A673 (cell line): ENCODE measurements at regions not wholly inside any gene's neighbourhood (a gene's known extent, or its start where the extent isn't known, plus 50 kb on each side); places are given as distances from the start of the nearest gene placed in this dataset.

Experiments
- BruUV-seq: library from RNA; stranded (reverse); fragments of 400-500 nt; replicated peaks from 2 replicates; lab custom pipeline; 2021; lab: Mats Ljungman, UMichigan
- CTCF ChIA-PET: fragments of 300-600 bp; sonication (Branson Sonifier 250); formaldehyde crosslinking; loops from one replicate; lab custom pipeline; 2022; ENCODE audit warnings: antibody characterized with exemption; lab: Charles Lee
- POLR2A ChIA-PET: fragments of 300-600 bp; sonication (Branson Sonifier 250); formaldehyde crosslinking; loops from one replicate; lab custom pipeline; 2022; ENCODE audit warnings: antibody characterized with exemption; ENCODE audit not compliant: low non-redundant PET; lab: Charles Lee
- DNase-seq: peaks from one replicate; pipeline ENCODE4 v3.0.0-alpha.2; 2015; ENCODE audit warnings: low spot score
- H3K27ac ChIP-seq: fragments of 200-600 bp; sonication (generic); 2 replicates; pipeline ENCODE4 v1.5.1; 2016; ENCODE audit warnings: mixed run types, low read depth, mild to moderate bottlenecking, mixed read lengths, antibody characterized with exemption, low read length; ENCODE audit not compliant: poor library complexity, severe bottlenecking
- H3K27me3 ChIP-seq: fragments of 200-600 bp; sonication (generic); replicated peaks from 2 replicates; pipeline ENCODE4 v1.6.1; 2017; ENCODE audit warnings: mixed run types, low read depth, mild to moderate bottlenecking, mixed read lengths, antibody characterized with exemption, low read length; ENCODE audit not compliant: insufficient read depth, poor library complexity
- H3K36me3 ChIP-seq: fragments of 200-600 bp; sonication (generic); 2 replicates; pipeline ENCODE4 v1.6.1; 2016; ENCODE audit warnings: mixed run types, mild to moderate bottlenecking, mixed read lengths, antibody characterized with exemption, low read length; ENCODE audit not compliant: insufficient read depth, poor library complexity, severe bottlenecking
- H3K4me1 ChIP-seq: fragments of 200-600 bp; sonication (generic); 2 replicates; pipeline ENCODE4 v1.6.1; 2017; ENCODE audit warnings: mixed run types, mild to moderate bottlenecking, mixed read lengths, antibody characterized with exemption, low read length; ENCODE audit not compliant: insufficient read depth, poor library complexity, severe bottlenecking
- H3K4me3 ChIP-seq: fragments of 200-600 bp; sonication (generic); 2 replicates; pipeline ENCODE4 v1.5.1; 2016; ENCODE audit warnings: low read depth, mixed run types, mild to moderate bottlenecking, mixed read lengths, low read length; ENCODE audit not compliant: poor library complexity, severe bottlenecking
- H3K9me3 ChIP-seq: fragments of 200-600 bp; sonication (generic); 2 replicates; pipeline ENCODE4 v1.6.1; 2016; ENCODE audit warnings: mixed run types, low read depth, mild to moderate bottlenecking, mixed read lengths, antibody characterized with exemption, low read length; ENCODE audit not compliant: poor library complexity, severe bottlenecking
- EZH2 ChIP-seq: fragments of 200-600 bp; sonication (generic); IDR thresholded peaks from 2 replicates; pipeline ENCODE4 v1.6.1; 2017; ENCODE audit warnings: borderline replicate concordance, low read depth, mild to moderate bottlenecking, mixed read lengths, antibody characterized with exemption, low read length; ENCODE audit not compliant: poor library complexity, severe bottlenecking
- intact Hi-C: fragments of 100-400 bp; cut with micrococcal nuclease; formaldehyde crosslinking; loops from one replicate; pipeline ENCODE4 v1.10.0; 2022; ENCODE audit not compliant: unreplicated experiment
- TF ChIP-seq, protein P1 (sequence below): fragments of 300-800, 200-600 bp; sonication (generic); conservative IDR thresholded peaks from 2 replicates; pipeline ENCODE4 v1.5.1; 2017; ENCODE audit warnings: low read depth, mild to moderate bottlenecking, antibody characterized with exemption, low read length, moderate library complexity, mixed read lengths

DNA sequence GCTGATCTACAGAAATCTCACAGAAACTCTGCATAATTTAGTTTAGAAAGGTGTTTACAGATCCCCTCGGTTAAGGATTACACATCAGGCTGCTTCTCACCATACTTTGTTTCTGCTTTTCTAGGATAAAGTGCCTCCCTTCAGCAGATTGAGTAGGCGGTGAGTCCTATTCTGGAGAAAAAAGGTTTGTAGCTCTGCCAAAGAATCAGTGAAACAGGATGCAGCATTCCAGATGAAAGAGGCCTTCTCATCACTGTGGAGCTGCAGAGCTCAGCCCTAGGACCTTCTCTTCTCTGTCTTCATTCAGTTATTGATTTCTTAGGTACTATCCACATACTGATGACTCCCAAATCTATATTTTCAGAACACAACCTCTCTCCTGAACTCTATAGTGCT is 155.5 kb upstream of the KRR1 start:
- H3K9me3 ChIP-seq: no peaks in the 10 kb centered on the region
- H3K4me1 ChIP-seq: peaks cover 4% of the 10 kb centered on the region
- H3K36me3 ChIP-seq: no peaks in the 10 kb centered on the region
- no peak overlapping the region for H3K27ac ChIP-seq
- TF ChIP-seq EZH2: no peak
- TF ChIP-seq, protein P1, sequence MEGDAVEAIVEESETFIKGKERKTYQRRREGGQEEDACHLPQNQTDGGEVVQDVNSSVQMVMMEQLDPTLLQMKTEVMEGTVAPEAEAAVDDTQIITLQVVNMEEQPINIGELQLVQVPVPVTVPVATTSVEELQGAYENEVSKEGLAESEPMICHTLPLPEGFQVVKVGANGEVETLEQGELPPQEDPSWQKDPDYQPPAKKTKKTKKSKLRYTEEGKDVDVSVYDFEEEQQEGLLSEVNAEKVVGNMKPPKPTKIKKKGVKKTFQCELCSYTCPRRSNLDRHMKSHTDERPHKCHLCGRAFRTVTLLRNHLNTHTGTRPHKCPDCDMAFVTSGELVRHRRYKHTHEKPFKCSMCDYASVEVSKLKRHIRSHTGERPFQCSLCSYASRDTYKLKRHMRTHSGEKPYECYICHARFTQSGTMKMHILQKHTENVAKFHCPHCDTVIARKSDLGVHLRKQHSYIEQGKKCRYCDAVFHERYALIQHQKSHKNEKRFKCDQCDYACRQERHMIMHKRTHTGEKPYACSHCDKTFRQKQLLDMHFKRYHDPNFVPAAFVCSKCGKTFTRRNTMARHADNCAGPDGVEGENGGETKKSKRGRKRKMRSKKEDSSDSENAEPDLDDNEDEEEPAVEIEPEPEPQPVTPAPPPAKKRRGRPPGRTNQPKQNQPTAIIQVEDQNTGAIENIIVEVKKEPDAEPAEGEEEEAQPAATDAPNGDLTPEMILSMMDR: no peak
- CTCF ChIA-PET: no interaction called here
- no peak overlapping the region for H3K4me3 ChIP-seq
- no TSS peak for BruUV-seq
- POLR2A ChIA-PET: no interaction called here
- H3K27me3 ChIP-seq: no peaks in the 10 kb centered on the region
- intact Hi-C loops: no loop called here
- peak; percentile 27 for DNase-seq

DNA sequence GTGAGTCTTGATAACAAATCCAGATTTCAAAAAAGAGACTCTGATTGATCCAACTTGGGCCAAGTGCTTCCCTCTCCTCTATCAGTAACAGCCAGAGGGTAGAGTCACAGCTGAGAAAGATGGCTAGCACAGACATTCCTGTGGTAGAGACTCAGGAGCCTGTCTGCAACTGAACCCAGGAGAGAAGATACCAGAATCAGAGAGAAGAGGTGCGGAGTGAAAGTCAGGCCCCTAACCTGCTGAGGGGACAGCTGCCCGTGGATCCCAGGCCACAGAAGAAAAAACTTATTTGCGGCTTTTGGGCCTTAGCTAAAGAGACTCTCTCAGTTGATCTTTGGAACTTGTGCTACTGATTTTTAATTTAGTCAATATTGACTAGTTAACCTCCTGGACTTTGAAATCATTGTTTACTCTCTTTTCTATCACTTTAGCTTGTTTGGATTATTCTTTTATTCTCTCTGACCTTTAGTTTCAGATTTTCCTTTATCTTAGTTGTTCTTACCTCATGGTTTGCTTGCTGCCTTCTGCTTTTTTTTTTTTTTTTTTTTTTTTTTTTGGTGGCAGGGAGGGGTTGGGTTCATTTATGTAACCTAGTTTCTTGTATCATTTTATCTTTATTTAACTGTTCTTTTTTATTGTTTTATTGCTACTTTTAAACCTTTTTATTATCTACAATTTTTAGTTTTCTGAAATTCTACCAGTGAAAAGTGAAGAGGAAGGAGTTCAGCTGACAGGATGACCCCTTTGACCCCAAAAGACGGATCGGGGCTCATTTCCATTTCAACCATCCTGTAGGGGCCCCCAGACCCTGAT is 154.9 kb upstream of the KRR1 start:
- no peak for DNase-seq
- H3K36me3 ChIP-seq: no peaks in the 10 kb centered on the region
- no peak overlapping the region for H3K27ac ChIP-seq
- intact Hi-C loops: no loop called here
- BruUV-seq: no TSS peak
- no peak for TF ChIP-seq EZH2
- TF ChIP-seq, protein P1: no peak
- H3K4me3 ChIP-seq: no peak overlapping the region
- H3K9me3 ChIP-seq: no peaks in the 10 kb centered on the region
- peaks cover 4% of the 10 kb centered on the region for H3K4me1 ChIP-seq
- ChIA-PET CTCF (no interaction called here), POLR2A (no interaction called here)
- no peaks in the 10 kb centered on the region for H3K27me3 ChIP-seq

DNA sequence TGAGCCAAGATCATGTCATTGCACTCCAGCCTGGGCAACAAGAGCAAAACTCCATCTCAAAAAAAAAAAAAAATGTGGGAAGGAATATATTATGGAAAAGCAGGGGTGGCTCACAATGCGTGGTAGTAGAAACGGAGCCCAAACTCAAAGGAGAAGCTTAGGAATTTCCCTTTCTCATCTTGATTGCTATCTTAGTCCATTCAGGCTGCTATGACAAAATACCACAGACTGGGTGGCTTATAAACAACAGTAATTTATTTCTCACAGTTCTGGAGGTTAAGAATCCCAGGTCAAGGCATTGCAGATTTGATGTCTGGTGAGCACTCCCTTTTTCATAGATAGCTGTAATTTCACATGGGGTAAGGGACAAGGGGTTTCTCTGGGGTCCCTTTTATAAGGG is 153.8 kb upstream of the KRR1 start:
- intact Hi-C loops: no loop called here
- Histone ChIP-seq H3K9me3 (no peaks in the 10 kb centered on the region), H3K27me3 (no peaks in the 10 kb centered on the region), H3K27ac (no peak overlapping the region), H3K4me3 (no peak overlapping the region), H3K4me1 (peaks cover 7% of the 10 kb centered on the region), H3K36me3 (no peaks in the 10 kb centered on the region)
- no peak for TF ChIP-seq EZH2
- TF ChIP-seq, protein P1: no peak
- no TSS peak for BruUV-seq
- CTCF ChIA-PET: interaction anchor here (0.7 kb wide), 1 partner anchor 42 kb away, joined by 4 read pairs; no protein-coding TSS in a partner anchor
- POLR2A ChIA-PET: no interaction called here
- no peak for DNase-seq
